Glutamatergic neuron (in vitro differentiated cells): ENCODE measurements at regions not wholly inside any gene's neighbourhood (a gene's known extent, or its start where the extent isn't known, plus 50 kb on each side); places are given as distances from the start of the nearest gene placed in this dataset.

Source experiments
- DNase-seq: peaks from one replicate; pipeline ENCODE4 v3.0.0; 2022
- H3K27ac Mint-ChIP-seq: one replicate; pipeline ENCODE4 v1.8.0; 2020; ENCODE audit warnings: mild to moderate bottlenecking, mixed read lengths, inconsistent platforms; ENCODE audit not compliant: unreplicated experiment
- H3K27me3 Mint-ChIP-seq: one replicate; pipeline ENCODE4 v1.8.0; 2020; ENCODE audit warnings: mild to moderate bottlenecking, moderate library complexity, mixed read lengths, inconsistent platforms; ENCODE audit not compliant: unreplicated experiment
- H3K36me3 Mint-ChIP-seq: one replicate; pipeline ENCODE4 v1.8.0; 2020; ENCODE audit warnings: mild to moderate bottlenecking, mixed read lengths, inconsistent platforms; ENCODE audit not compliant: unreplicated experiment
- H3K4me1 Mint-ChIP-seq: one replicate; pipeline ENCODE4 v1.8.0; 2020; ENCODE audit warnings: mild to moderate bottlenecking, low read depth, mixed read lengths, inconsistent platforms; ENCODE audit not compliant: unreplicated experiment
- H3K4me3 Mint-ChIP-seq: one replicate; pipeline ENCODE4 v1.8.0; 2020; ENCODE audit warnings: mild to moderate bottlenecking, mixed read lengths, inconsistent platforms; ENCODE audit not compliant: unreplicated experiment
- H3K9me3 Mint-ChIP-seq: one replicate; pipeline ENCODE4 v1.8.0; 2020; ENCODE audit warnings: mild to moderate bottlenecking, moderate library complexity, mixed read lengths, inconsistent platforms; ENCODE audit not compliant: unreplicated experiment
- TF ChIP-seq, protein P1 (sequence below): fragments of 200-600 bp; sonication (generic); IDR thresholded peaks from one replicate; pipeline ENCODE4 v1.5.0; 2021; ENCODE audit not compliant: partially characterized antibody, unreplicated experiment

DNA sequence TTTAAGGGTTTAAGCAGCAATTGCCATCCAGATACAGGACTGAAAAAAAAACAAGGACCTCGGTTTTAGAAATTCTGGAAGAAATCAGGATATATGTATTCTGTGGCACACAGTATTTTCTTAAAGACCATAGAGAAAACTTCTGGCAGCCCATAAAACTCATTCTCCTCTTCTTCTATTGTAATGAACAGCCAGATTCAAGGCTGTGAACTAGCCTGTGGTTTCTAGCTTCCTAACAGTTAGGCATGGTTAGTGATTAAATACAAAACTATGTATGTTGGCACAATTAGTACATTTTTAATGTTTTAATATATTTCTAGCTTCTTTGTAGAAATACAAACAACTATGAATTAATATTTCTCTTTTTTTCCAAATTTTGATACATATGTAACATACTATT lies 555.7 kb downstream of the DSC3 start:
- TF ChIP-seq, protein P1, sequence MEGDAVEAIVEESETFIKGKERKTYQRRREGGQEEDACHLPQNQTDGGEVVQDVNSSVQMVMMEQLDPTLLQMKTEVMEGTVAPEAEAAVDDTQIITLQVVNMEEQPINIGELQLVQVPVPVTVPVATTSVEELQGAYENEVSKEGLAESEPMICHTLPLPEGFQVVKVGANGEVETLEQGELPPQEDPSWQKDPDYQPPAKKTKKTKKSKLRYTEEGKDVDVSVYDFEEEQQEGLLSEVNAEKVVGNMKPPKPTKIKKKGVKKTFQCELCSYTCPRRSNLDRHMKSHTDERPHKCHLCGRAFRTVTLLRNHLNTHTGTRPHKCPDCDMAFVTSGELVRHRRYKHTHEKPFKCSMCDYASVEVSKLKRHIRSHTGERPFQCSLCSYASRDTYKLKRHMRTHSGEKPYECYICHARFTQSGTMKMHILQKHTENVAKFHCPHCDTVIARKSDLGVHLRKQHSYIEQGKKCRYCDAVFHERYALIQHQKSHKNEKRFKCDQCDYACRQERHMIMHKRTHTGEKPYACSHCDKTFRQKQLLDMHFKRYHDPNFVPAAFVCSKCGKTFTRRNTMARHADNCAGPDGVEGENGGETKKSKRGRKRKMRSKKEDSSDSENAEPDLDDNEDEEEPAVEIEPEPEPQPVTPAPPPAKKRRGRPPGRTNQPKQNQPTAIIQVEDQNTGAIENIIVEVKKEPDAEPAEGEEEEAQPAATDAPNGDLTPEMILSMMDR, result no peak
- no peak for DNase-seq
- Mint-ChIP-seq H3K9me3 (no peaks in the 10 kb centered on the region), H3K27me3 (peaks cover 1% of the 10 kb centered on the region), H3K4me1 (no peaks in the 10 kb centered on the region), H3K27ac (no peak overlapping the region), H3K36me3 (no peaks in the 10 kb centered on the region), H3K4me3 (no peak overlapping the region)

DNA sequence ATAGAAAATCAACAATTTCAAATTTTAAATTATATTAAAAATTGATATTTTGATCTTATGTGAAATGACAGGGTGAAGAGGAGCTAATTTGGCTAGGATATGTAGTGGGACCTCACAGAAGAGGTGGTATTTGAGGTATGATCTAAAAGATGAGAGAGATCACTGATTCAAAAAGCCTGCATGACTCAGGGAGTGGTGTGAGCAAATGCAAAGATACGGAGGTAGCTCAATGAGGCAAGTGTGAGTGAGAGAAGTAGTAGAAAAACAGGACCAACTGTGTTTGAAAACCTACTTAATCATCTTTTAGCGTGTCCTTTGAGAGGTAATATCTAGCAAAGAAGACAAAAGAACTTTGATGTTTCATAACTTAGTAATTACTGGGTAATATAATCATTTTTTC lies 557.5 kb downstream of the DSC3 start:
- TF ChIP-seq, protein P1, result no peak
- H3K27me3 Mint-ChIP-seq, result peaks cover 1% of the 10 kb centered on the region
- H3K4me1 Mint-ChIP-seq, result no peaks in the 10 kb centered on the region
- no peaks in the 10 kb centered on the region for H3K36me3 Mint-ChIP-seq
- H3K4me3 Mint-ChIP-seq, result no peak overlapping the region
- no peaks in the 10 kb centered on the region for H3K9me3 Mint-ChIP-seq
- no peak for DNase-seq
- no peak overlapping the region for H3K27ac Mint-ChIP-seq

GRCh38 chr18:30481871-30482270 lies 560.7 kb downstream of the DSC3 start:
- peaks cover 1% of the 10 kb centered on the region for H3K27me3 Mint-ChIP-seq
- no peak overlapping the region for H3K27ac Mint-ChIP-seq
- no peak overlapping the region for H3K4me3 Mint-ChIP-seq
- H3K36me3 Mint-ChIP-seq, result no peaks in the 10 kb centered on the region
- DNase-seq, result no peak
- TF ChIP-seq, protein P1, result no peak
- H3K9me3 Mint-ChIP-seq, result no peaks in the 10 kb centered on the region
- H3K4me1 Mint-ChIP-seq, result no peaks in the 10 kb centered on the region

DNA sequence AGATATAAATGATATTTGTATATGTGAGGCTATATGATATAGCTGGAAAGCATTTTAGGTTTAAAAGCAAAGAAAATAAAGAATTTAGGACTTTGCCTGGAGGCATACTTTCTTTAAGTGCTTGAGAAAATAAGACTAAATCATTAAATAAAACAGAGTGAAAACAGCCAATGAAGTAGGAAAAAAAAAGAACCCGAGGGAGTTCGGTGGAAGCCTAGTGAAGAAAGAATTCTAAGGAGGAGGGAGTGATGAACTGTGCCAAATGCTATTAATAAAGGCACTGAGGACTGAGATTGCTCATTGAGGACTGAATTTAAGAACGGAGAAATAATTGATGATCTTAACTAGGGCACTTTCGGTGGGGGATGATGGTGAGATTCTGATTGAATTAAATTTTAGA lies 573.5 kb downstream of the DSC3 start:
- Mint-ChIP-seq H3K27ac (no peak overlapping the region), H3K4me1 (no peaks in the 10 kb centered on the region), H3K4me3 (no peak overlapping the region), H3K9me3 (no peaks in the 10 kb centered on the region), H3K36me3 (no peaks in the 10 kb centered on the region), H3K27me3 (no peaks in the 10 kb centered on the region)
- TF ChIP-seq, protein P1, result no peak
- no peak for DNase-seq

DNA sequence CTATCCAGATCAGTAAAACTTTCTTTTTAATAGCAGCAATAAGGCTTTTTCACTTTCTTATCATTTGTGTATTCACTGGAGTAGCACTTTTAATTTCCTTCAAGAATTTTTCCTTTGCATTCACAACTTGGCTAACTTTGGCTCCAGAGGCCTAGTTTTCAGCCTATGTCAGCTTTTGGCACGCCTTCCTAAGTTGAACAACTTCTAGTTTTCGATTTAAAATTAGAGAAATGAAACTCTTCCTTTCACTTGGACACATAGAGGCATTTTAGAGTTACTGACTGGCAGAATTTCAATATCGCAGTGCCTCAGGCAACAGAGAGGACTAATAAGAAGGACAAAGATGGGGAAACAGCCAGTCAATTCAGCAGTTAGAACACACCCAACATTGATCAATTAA lies 577.4 kb downstream of the DSC3 start:
- H3K4me3 Mint-ChIP-seq, result no peak overlapping the region

More for the DNA sequence above, 577.4 kb downstream of the DSC3 start:
- TF ChIP-seq, protein P1, result no peak
- Mint-ChIP-seq H3K36me3 (no peaks in the 10 kb centered on the region), H3K9me3 (no peaks in the 10 kb centered on the region), H3K27me3 (no peaks in the 10 kb centered on the region), H3K4me1 (no peaks in the 10 kb centered on the region), H3K27ac (no peak overlapping the region)
- DNase-seq, result no peak
